GM18870 (cell line): ENCODE measurements at regions not wholly inside any gene's neighbourhood (a gene's known extent, or its start where the extent isn't known, plus 50 kb on each side); places are given as distances from the start of the nearest gene placed in this dataset.

Experiments
- ATAC-seq: cut with Tn5 transposase; IDR thresholded peaks from one replicate; pipeline ENCODE4 v1.9.1; 2021; ENCODE audit warnings: moderate library complexity; ENCODE audit not compliant: unreplicated experiment

GRCh38 chr4:62292911-62293310 is 1092.8 kb downstream of the ADGRL3 start:
- ATAC-seq, result no peak

DNA sequence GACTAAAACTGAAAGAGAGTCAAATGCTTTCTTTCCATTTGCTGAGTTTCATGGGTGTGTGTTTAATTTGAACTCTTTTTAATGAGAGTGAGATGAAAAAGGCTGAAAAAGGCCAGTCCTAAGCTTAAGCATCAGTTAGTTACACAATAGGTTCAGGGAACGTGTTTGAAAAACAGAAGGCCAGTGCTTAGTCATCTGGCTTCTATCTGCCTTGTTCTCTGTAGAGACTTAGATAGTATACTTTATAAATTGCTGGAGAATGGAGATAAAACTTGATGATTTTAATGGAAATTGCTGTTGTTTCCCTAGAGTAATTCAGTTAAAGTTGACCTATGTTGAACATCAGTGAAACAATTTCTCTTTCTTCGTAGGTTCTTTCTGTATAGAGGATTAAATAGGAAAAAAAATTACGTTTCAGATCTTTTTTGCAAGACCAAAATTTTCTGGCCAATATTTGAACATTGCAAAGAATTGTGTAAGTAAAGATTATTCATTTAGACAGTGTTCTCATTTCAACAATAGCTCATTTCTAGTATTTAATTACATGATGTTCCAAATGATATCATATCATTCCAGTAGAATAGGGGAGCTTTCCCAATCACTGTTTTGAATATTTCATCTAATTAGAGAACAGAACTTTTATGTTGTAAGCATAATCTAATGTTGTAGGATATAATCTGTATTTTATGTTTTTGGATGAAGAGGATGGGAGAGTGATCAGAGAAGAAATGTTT is 1088.8 kb downstream of the ADGRL3 start:
- ATAC-seq, result no peak

DNA sequence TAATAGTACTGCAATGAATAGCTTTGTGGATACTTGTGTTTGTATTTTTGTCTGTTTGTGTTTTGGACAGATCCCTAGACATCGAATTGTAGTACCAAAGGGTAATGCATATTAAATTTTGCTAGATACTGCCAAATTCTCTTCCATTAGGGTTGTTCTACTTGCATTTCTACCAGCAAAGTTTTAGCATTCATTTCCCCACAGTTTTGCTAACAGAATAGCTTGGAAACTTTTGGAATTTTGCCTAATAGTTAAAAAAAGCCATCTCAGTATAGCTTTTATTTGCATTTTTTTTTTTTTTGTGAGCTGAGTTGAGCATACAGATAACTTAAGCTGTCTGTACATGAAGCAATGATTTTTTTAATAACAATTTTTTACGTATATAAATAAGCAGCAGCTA is 1084.9 kb downstream of the ADGRL3 start:
- ATAC-seq, result no peak

DNA sequence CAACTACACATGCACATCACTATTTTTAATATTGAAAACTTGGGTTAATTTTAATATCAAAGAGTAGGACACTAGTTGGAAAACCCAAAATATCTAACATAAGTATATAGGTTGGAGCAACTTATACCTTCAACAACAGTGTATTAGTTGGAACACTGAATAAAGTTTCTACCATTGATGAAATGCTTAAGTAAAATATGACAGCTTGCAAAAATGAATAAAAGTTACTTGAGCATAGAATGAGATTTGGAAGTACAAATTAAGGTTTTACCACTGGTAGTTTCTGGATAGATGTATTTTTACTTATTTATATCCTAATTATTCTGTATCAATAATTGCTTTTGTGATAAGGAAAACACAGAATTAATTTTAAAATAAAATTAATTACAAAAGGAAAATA is 1079.6 kb downstream of the ADGRL3 start:
- no peak for ATAC-seq

DNA sequence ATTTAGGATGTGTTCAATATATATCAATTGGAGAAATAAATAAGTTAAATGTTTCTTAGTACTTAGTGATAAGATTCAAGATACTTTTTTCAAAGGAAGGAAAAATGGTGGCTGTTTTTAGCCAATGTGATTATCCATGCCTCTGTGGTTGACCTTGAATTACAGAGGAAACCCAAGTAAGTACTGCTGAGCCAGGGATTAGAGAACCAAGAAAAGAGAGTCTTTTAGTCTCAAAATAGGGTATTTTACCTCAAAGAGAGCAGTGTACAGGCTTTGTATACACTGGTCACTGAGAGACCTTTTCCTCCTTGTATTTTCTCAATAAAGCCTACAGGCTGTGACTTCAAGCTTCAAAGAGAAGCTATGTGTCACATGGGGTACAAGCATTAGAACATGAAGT is 1075.3 kb downstream of the ADGRL3 start:
- no peak for ATAC-seq

DNA sequence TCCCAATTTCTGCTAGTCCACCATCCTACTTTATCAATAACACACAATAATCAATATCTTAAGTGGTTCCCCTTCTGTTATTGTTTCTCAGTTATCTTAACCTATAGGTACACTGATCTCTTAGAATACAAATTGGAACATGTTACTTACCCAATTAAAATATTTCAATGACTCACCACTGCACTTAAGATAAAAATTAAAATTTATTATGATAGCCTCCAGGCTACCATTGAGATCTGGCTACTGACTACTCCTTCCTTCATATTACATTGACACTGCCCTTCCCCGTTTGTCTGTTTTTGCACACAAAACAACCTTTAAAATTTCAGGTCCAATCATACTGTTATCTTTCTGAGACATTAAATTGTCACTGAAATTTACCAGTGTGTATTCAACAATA is 1074.7 kb downstream of the ADGRL3 start:
- no peak for ATAC-seq

GRCh38 chr4:62271107-62271506 is 1071.0 kb downstream of the ADGRL3 start:
- no peak for ATAC-seq

DNA sequence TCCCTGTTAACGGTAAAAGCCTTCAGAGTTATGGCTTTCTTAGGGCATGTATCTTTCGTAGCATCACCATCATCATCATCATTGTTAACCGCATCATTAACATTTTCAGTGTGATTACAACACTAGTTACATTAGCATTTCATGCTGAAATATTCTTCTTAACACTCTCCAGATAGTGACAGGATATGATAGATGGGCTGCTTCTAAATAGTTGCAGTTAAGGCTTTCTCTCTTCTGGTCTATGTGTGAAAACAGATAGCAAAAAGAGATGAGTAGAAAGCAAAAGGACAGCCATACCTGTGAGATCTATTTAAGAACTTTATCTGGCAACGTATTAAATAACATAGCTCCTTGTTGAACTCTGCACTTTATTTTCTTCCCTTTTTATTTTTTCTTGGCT is 1069.8 kb downstream of the ADGRL3 start:
- ATAC-seq, result no peak

DNA sequence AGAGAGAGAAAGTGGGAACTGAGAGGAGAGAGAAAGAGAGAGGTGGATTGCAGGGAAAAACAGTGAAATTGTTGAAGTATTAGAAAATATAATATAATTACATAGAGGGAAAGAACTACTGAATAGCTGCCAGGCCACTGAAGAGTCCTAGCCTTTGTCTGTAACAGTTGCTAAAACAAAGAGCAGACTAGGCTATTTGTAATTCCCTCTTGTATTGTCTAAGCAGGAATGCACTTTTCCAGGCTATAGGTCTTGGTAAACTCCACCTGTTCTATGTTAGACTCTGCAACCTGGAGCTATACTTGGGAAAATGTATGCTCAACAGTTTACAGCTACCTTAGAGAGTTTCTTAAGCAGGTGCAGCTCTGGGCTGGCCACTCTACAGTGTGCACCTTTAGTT is 1063.3 kb downstream of the ADGRL3 start:
- ATAC-seq, result no peak

GRCh38 chr4:62262676-62263075 is 1062.5 kb downstream of the ADGRL3 start:
- no peak for ATAC-seq

GRCh38 chr4:62260254-62260653 is 1060.1 kb downstream of the ADGRL3 start:
- no peak for ATAC-seq

- no peak for ATAC-seq
Measured at GRCh38 chr4:62256479-62256878, 1056.4 kb downstream of the ADGRL3 start.

GRCh38 chr4:62252728-62253127 is 1052.6 kb downstream of the ADGRL3 start:
- no peak for ATAC-seq

DNA sequence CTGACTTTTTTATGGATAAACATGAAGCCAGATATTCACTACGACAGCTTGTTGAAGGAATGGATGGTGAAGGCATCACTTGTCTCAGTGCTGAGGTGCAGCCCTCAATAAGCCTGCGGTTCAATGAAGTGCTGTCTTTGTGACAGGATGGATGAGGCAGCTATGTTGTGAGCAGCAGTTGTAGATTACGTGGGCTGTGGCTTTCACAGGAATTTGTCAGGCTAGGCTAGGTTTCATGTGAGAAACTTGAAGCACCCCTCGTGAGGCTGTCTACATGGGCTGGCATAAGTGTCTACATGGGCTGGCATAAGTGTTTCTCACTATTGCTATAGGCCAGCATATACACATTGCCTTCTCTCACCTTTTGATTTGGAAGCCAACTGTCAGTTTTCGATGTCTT is 1050.0 kb downstream of the ADGRL3 start:
- no peak for ATAC-seq

DNA sequence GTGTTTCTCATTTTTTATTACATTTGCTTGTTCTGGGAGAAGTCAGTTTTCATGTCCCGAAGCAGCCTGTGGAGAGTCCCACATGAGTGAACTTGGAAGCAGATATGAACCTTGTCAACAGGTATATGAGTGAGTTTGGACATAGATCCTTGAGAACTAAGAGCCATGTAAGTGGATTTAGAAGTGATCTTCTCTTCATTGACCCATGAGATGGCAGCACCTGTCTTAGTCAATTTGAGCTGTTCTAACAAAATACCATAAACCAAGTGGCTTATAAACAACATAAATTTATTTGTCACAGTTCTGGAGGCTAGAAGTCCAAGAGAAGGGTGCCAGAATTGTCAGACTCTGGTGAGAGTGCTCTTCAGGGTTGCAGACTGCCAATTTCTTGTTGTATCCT is 1043.8 kb downstream of the ADGRL3 start:
- no peak for ATAC-seq

- ATAC-seq, result no peak
Measured at GRCh38 chr4:62235911-62236310, 1035.8 kb downstream of the ADGRL3 start.

DNA sequence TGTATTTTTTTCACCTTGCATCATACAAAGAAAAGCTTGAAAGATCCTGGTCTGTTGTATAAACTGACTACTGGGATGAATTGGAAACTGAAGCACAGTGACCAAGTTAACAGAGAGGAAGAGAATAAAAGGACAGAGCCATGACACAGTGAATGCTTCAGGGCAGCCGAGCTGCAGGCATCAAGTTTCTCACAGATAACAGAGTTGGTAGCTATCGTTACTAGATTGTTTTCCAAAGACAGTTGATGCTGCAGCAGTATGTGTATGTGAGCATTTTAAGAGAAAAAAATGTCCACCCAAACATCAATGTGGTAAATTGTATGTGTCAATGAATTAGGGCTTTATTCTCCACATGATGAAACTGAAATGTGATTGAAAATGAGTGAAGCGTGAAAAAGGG is 1032.7 kb downstream of the ADGRL3 start:
- no peak for ATAC-seq

DNA sequence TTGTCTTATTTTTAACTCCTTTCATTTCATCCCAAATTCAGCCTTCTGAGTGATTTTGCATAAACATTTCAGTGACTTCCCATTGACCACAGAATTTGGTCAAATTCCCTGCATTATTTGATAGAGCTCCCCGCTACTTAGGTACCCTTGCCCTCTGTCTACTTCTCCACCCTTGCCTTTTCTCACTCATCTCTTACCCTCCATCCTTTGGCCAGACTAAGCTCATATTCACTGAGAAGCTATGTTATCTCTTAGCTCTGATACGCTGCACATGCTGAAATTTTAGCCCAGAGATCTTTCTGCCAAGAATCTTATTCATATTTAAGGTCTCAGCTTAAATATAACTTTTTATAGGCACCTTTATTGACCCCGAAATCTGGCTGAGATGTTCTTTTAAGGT is 1031.9 kb downstream of the ADGRL3 start:
- no peak for ATAC-seq

- ATAC-seq, result no peak
Measured at GRCh38 chr4:62226082-62226481, 1026.0 kb downstream of the ADGRL3 start.

DNA sequence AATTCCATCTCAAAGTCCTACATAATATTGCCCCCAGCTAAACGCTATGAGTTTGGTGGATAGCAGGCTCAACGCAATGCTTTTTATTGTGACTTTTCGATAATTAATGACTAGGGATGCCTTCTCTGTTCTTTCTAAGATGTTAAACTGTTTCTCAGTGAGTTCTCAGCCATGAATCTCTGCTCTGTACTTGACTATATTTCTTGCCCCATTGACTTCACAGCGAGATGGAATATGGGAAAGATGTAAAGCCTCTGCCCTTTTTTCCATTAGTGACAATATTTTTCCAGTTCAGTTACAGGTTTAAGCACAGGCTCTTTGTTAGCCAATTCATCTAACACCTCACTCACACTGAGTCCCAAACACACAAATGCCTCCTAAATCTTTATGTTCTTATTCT is 1022.0 kb downstream of the ADGRL3 start:
- ATAC-seq, result no peak

GRCh38 chr4:62210486-62210885 is 1010.4 kb downstream of the ADGRL3 start:
- ATAC-seq, result no peak

GRCh38 chr4:62209757-62210485 is 1009.8 kb downstream of the ADGRL3 start:
- ATAC-seq, result no peak

DNA sequence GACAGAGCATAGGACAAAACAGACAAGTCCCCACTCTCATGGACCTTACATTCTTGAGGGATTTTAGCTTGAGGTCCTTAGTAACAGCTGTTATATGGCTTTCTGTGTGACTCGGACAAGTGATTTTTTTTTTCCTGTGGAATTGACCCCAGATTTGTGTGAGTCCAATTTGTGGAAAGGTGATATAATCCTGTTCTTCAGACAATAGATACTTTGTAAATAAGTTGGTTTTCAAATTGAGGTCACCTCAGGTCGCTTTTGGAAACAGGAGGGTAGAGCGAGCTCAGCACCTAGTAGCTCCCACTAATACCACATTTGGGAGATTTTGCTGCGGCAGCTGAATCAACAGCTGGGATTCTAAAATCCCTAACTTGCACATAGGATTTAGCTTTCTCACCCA is 1008.8 kb downstream of the ADGRL3 start:
- no peak for ATAC-seq
